SKM-1 (cell line): ENCODE measurements at regions not wholly inside any gene's neighbourhood (a gene's known extent, or its start where the extent isn't known, plus 50 kb on each side); places are given as distances from the start of the nearest gene placed in this dataset.
A peak's percentile ranks its signal among the peaks of the same experiment; 100 is the strongest.

Experiments
- DNase-seq: peaks from one replicate; lab custom pipeline; 2025; ENCODE audit not compliant: unreplicated experiment; lab: John Stamatoyannopoulos, UW

- no peak for DNase-seq
Measured at GRCh38 chr21:39105836-39106235, 77.4 kb downstream of the PSMG1 start.

- DNase-seq = peak; percentile 27
Measured at GRCh38 chr21:39105341-39105765, 77.9 kb downstream of the PSMG1 start.

GRCh38 chr21:39104911-39105310, 78.3 kb downstream of the PSMG1 start:
- DNase-seq = no peak

- DNase-seq = no peak
Measured at GRCh38 chr21:39103689-39104088, 79.6 kb downstream of the PSMG1 start.

- DNase-seq = no peak
Measured at GRCh38 chr21:39099859-39100258, 83.4 kb downstream of the PSMG1 start.

GRCh38 chr21:39098696-39099200, 84.5 kb downstream of the PSMG1 start:
- DNase-seq = no peak

GRCh38 chr21:39097981-39098380, 85.3 kb downstream of the PSMG1 start:
- DNase-seq = no peak

- peak; percentile 62 for DNase-seq
Measured at GRCh38 chr21:39097335-39097861, 85.9 kb downstream of the PSMG1 start.

GRCh38 chr21:39096754-39097153, 86.5 kb downstream of the PSMG1 start:
- DNase-seq = no peak

GRCh38 chr21:39095681-39096080, 87.6 kb downstream of the PSMG1 start:
- no peak for DNase-seq

- no peak for DNase-seq
Measured at GRCh38 chr21:39094847-39095579, 88.2 kb downstream of the PSMG1 start.

- DNase-seq = peak; percentile 79
Measured at GRCh38 chr21:39094087-39094780, 89.0 kb downstream of the PSMG1 start.

- no peak for DNase-seq
Measured at GRCh38 chr21:39093526-39093925, 89.7 kb downstream of the PSMG1 start.

- DNase-seq = no peak
Measured at GRCh38 chr21:39088831-39089380, 94.3 kb downstream of the PSMG1 start.

GRCh38 chr21:39088031-39088370, 95.2 kb downstream of the PSMG1 start:
- no peak for DNase-seq

- DNase-seq = no peak
Measured at GRCh38 chr21:39087238-39088030, 95.8 kb downstream of the PSMG1 start.

- DNase-seq = no peak
Measured at GRCh38 chr21:39086547-39086946, 96.7 kb downstream of the PSMG1 start.

- DNase-seq = no peak
Measured at GRCh38 chr21:39085843-39086405, 97.3 kb downstream of the PSMG1 start.

- no peak for DNase-seq
Measured at GRCh38 chr21:39084979-39085729, 98.1 kb downstream of the PSMG1 start.

- DNase-seq = no peak
Measured at GRCh38 chr21:39084073-39084472, 99.2 kb downstream of the PSMG1 start.
